Chondrocyte (in vitro differentiated cells): ENCODE measurements at regions not wholly inside any gene's neighbourhood (a gene's known extent, or its start where the extent isn't known, plus 50 kb on each side); places are given as distances from the start of the nearest gene placed in this dataset.

Source experiments
- DNase-seq: peaks from one replicate; pipeline ENCODE4 v3.0.0; 2021; ENCODE audit warnings: mixed read lengths, low spot score
- H3K27ac Mint-ChIP-seq: one replicate; pipeline ENCODE4 v1.8.0; 2021; ENCODE audit warnings: mild to moderate bottlenecking, moderate library complexity, mixed read lengths; ENCODE audit not compliant: unreplicated experiment
- H3K27me3 Mint-ChIP-seq: 2 replicates; pipeline ENCODE4 v1.8.0; 2021; ENCODE audit warnings: low read depth, mixed read lengths
- H3K36me3 Mint-ChIP-seq: 2 replicates; pipeline ENCODE4 v1.8.0; 2021; ENCODE audit warnings: low read depth, mixed read lengths
- H3K4me1 Mint-ChIP-seq: 2 replicates; pipeline ENCODE4 v1.8.0; 2021; ENCODE audit warnings: low read depth, mild to moderate bottlenecking, mixed read lengths
- H3K4me3 Mint-ChIP-seq: one replicate; pipeline ENCODE4 v1.8.0; 2021; ENCODE audit warnings: mild to moderate bottlenecking, moderate library complexity, mixed read lengths; ENCODE audit not compliant: unreplicated experiment
- H3K9me3 Mint-ChIP-seq: 2 replicates; pipeline ENCODE4 v1.8.0; 2021; ENCODE audit warnings: low read depth, mixed read lengths
- TF ChIP-seq, protein P1 (sequence below): fragments of 200-600 bp; sonication (generic); IDR thresholded peaks from 2 replicates; pipeline ENCODE4 v1.5.0; 2021; ENCODE audit warnings: antibody characterized with exemption, mild to moderate bottlenecking, moderate library complexity

DNA sequence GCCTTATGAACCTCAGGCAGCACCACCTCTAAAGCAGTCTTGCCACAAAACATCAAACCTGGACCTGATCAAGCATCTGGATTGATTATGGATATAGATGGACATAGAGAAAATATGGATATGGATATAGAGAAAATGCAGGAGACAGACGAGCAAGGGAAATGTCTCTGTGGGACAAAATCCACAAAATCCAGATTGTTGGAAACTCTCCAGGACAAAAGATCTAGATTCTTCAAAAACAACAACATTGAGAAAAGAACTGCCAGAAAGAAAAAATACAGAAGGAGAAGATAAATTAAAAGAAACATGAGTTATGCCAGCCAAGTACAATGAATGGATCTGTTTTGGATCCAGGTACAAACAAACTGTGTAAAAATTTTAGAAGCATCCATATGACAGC lies 1176.5 kb downstream of the UQCRFS1 start:
- no peak overlapping the region for H3K27ac Mint-ChIP-seq
- TF ChIP-seq, protein P1, sequence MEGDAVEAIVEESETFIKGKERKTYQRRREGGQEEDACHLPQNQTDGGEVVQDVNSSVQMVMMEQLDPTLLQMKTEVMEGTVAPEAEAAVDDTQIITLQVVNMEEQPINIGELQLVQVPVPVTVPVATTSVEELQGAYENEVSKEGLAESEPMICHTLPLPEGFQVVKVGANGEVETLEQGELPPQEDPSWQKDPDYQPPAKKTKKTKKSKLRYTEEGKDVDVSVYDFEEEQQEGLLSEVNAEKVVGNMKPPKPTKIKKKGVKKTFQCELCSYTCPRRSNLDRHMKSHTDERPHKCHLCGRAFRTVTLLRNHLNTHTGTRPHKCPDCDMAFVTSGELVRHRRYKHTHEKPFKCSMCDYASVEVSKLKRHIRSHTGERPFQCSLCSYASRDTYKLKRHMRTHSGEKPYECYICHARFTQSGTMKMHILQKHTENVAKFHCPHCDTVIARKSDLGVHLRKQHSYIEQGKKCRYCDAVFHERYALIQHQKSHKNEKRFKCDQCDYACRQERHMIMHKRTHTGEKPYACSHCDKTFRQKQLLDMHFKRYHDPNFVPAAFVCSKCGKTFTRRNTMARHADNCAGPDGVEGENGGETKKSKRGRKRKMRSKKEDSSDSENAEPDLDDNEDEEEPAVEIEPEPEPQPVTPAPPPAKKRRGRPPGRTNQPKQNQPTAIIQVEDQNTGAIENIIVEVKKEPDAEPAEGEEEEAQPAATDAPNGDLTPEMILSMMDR: no peak
- no peak overlapping the region for H3K4me3 Mint-ChIP-seq
- no peak for DNase-seq
- peaks cover 6% of the 10 kb centered on the region for H3K9me3 Mint-ChIP-seq
- no peaks in the 10 kb centered on the region for H3K4me1 Mint-ChIP-seq
- no peaks in the 10 kb centered on the region for H3K36me3 Mint-ChIP-seq
- H3K27me3 Mint-ChIP-seq: peaks cover 5% of the 10 kb centered on the region

DNA sequence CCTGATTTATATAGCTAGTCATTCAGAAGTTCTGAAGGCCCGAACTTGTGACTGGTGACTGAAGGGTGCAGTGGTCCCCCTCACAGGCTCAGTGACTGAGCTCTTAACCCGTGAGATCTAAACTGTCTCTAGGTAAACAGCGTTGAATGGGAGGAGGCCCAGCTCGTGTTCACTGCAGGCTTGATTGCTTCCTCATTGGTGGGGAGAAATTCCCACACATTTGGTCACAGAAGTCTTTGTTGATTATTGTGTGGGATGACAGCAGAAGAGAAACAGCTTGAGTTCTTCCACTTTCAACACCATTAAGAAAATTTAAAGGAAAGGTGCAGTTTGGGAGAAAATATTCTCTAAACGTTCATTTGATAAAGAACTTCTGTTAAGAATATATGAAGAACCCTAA lies 1178.0 kb downstream of the UQCRFS1 start:
- Mint-ChIP-seq H3K27me3 (peaks cover 5% of the 10 kb centered on the region), H3K36me3 (no peaks in the 10 kb centered on the region), H3K4me3 (no peak overlapping the region), H3K27ac (no peak overlapping the region), H3K9me3 (peaks cover 11% of the 10 kb centered on the region), H3K4me1 (no peaks in the 10 kb centered on the region)
- no peak for DNase-seq
- TF ChIP-seq, protein P1: no peak

DNA sequence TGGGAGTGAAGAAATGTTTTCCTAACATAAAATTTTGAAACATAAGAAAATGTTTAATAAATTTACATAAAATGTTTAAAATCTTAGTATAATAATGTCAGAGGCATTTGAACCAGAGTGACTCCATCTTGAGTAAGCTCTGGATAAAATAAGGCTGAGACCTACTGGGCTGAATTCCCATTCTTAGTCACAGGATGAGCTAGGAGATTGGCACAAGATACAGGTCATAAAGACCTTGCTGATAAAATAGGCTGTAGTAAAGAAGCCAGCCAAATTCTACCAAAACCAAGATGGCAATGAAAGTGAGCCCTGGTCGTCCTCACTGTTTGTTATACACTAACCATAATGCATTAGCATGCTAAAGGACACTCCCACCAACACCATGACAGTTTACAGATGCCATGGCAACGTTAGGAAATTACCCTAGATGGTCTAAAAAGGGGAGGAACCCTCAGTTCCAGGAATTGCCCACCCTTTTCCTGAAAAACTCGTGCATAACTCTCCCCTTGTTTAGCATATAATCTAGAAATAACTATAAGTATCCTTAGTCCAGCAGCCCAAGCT lies 1184.0 kb downstream of the UQCRFS1 start:
- H3K27me3 Mint-ChIP-seq: peaks cover 2% of the 10 kb centered on the region

DNA sequence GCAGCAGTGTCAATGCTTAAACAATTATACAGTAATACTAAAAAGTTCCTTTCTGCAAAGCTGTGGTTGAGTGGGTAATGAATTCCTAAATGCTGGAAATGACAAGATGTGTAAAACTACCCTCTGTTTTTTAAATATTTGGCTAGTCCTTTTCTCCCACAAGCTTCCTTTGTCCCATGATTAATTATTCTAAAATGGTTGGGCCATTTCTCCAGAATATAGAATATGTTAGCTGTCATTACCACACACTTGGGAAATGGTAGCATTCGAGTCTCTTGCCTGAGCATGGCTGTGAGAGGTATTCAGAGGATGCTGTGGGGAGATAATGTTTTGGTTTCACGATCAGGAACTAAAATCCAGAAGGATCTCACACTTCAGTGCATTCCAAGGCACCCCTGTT lies 1185.8 kb downstream of the UQCRFS1 start:
- H3K4me3 Mint-ChIP-seq: no peak overlapping the region
- DNase-seq: no peak
- H3K27me3 Mint-ChIP-seq: peaks cover 2% of the 10 kb centered on the region
- TF ChIP-seq, protein P1: no peak
- H3K36me3 Mint-ChIP-seq: no peaks in the 10 kb centered on the region
- no peak overlapping the region for H3K27ac Mint-ChIP-seq
- H3K4me1 Mint-ChIP-seq: peaks cover 11% of the 10 kb centered on the region
- peaks cover 9% of the 10 kb centered on the region for H3K9me3 Mint-ChIP-seq

More for the DNA sequence above, 1184.0 kb downstream of the UQCRFS1 start:
- TF ChIP-seq, protein P1: no peak
- DNase-seq: no peak
- Mint-ChIP-seq H3K4me3 (no peak overlapping the region), H3K27ac (no peak overlapping the region), H3K4me1 (no peaks in the 10 kb centered on the region), H3K9me3 (peaks cover 11% of the 10 kb centered on the region), H3K36me3 (no peaks in the 10 kb centered on the region)

DNA sequence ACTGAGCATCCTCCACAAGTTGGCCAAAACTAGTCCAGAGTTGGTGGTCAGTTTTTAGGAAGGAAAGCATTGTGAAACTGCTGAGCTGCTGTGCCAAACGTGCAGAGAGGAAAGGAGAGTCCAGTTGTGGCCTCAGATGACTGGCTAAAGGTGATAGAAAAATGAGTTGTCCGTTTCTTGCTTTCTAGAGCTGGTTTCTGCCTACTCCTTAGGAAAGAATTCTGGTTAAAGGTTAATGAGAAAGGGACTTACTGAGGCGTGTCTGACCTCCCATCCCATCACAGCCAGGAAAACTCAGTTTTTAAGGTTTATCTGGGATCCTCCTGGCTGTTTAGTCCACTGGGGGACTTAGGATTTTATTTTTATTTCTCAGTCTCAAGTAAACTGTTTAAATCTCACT lies 1186.3 kb downstream of the UQCRFS1 start:
- Mint-ChIP-seq H3K9me3 (peaks cover 7% of the 10 kb centered on the region), H3K4me1 (peaks cover 12% of the 10 kb centered on the region), H3K27ac (no peak overlapping the region), H3K27me3 (peaks cover 2% of the 10 kb centered on the region), H3K4me3 (no peak overlapping the region), H3K36me3 (no peaks in the 10 kb centered on the region)
- DNase-seq: no peak
- TF ChIP-seq, protein P1: no peak
